HG03558 (cell line): ENCODE measurements at regions not wholly inside any gene's neighbourhood (a gene's known extent, or its start where the extent isn't known, plus 50 kb on each side); places are given as distances from the start of the nearest gene placed in this dataset.
"Not testable (repeated sequence)": the region's sequence is repeated elsewhere in the genome, so short reads cannot be mapped to it uniquely, and the experiment has no call there.

Experiments
- ATAC-seq: cut with Tn5 transposase; IDR thresholded peaks from one replicate; pipeline ENCODE4 v1.9.1; 2021; ENCODE audit warnings: moderate number of reproducible peaks; ENCODE audit not compliant: unreplicated experiment; ENCODE audit errors: extremely low read depth

- no peak for ATAC-seq
Observed at GRCh38 chr3:157921811-157922210, 184.4 kb downstream of the SHOX2 start.

GRCh38 chr3:157920822-157921700 lies 185.2 kb downstream of the SHOX2 start:
- ATAC-seq: no peak

- ATAC-seq: no peak
Observed at GRCh38 chr3:157919319-157919887, 186.8 kb downstream of the SHOX2 start.

GRCh38 chr3:157918402-157918801 lies 187.8 kb downstream of the SHOX2 start:
- ATAC-seq: no peak

- no peak for ATAC-seq
Observed at GRCh38 chr3:157916672-157917071, 189.5 kb downstream of the SHOX2 start.

GRCh38 chr3:157914882-157915281 lies 191.3 kb downstream of the SHOX2 start:
- ATAC-seq: no peak

GRCh38 chr3:157913741-157914150 lies 192.5 kb downstream of the SHOX2 start:
- no peak for ATAC-seq

DNA sequence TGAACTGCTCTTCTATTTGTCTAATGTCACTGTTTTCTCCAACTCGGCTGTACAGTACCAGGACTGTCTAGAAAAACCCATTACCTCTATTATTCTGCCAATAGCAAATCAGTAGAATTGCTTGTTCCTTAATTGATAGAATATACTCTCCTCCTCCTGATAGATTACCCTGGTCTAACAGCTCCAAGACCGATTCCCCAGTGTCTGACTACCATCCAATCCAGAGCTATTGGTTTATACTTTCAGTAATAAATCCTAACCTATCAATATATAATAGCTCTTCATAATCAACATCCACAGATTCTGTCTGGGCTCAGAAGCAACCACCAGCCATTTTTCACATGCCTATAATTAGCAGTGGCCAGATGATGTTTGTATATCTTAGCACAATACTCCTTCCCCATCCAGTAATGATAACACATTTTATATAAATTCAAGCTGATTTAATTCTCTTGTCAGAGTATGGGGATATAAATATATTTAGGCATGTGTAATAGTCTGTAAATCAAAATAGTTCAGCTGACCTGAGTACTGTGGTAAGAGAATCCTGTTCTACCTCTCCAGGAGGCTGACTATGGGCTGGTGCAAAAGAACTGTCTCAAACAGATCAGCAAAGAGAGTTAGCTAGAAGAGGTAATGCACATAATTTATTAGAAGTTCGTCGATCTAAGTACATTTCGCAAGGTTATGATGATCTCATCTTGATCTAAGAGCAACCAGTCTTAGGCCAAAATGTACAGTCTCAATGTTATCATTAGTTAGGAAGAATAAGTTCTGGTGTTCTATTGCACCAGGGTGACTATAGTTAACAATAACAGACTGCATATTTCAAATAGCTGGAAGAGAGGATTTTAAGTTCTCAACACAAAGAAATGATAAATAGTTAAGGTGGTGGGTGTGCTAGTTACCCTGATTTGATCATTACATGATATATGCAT lies 193.4 kb downstream of the SHOX2 start:
- no peak for ATAC-seq

DNA sequence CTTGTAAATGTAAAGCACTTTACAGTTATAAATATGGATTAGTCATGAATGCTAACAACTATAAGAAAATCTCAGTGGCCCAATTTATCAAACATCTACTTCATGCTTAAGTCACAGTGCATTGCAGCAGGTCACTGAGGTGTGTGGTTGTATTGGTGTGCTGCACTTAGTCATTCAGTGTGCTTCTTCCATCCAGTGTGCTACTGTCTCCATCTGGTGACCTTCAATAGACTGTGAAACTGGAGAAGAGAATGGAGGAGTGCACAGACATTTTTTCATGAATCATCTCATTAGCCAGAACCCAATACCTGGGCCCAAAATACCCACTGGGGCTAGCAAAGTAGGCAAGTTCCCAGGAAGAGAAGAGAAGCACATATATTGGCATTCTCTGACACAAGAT lies 199.6 kb downstream of the SHOX2 start:
- ATAC-seq: no peak

DNA sequence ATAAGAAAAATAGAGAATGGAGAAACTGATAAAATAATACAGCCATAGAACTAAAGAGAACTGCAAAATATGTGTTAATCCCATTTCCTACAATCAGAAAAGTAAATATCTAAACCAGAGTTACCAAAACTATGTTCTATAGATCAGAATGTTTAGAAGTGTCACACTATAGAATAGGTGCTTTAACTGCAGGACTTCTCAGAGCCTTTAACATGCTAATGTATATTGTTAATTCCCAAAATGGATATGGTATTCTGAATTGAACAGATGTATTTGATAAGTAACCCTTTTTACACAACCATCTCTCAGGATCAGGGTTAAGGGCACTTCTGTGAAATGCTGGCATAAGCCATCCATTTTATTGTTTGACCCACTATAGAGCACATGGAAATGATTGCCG lies 200.3 kb downstream of the SHOX2 start:
- ATAC-seq: no peak

DNA sequence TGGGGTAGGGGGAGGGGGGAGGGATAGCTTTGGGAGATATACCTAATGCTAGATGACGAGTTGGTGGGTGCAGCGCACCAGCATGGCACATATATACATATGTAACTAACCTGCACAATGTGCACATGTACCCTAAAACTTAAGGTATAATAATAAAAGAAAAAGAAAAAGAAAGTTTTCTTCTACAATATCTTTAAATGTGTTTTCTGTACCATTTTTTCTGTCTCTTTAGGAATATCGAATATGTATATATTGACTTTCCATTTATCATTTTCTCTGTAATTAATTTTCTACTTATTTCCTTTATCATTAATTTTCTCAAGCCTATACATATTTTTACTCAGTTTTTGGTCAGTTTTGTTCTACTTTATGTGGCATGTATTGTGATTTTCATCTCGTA lies 203.5 kb downstream of the SHOX2 start:
- ATAC-seq: not testable (repeated sequence)

GRCh38 chr3:157888040-157888439 lies 218.2 kb downstream of the SHOX2 start:
- ATAC-seq: no peak

- no peak for ATAC-seq
Observed at GRCh38 chr3:157876556-157876955, 229.7 kb downstream of the SHOX2 start.

GRCh38 chr3:157872902-157873301 lies 233.3 kb downstream of the SHOX2 start:
- ATAC-seq: no peak

GRCh38 chr3:157871838-157872460 lies 234.3 kb downstream of the SHOX2 start:
- ATAC-seq: no peak

- no peak for ATAC-seq
Observed at GRCh38 chr3:157871248-157871647, 235.0 kb downstream of the SHOX2 start.

GRCh38 chr3:157868946-157869345 lies 237.3 kb downstream of the SHOX2 start:
- ATAC-seq: no peak

DNA sequence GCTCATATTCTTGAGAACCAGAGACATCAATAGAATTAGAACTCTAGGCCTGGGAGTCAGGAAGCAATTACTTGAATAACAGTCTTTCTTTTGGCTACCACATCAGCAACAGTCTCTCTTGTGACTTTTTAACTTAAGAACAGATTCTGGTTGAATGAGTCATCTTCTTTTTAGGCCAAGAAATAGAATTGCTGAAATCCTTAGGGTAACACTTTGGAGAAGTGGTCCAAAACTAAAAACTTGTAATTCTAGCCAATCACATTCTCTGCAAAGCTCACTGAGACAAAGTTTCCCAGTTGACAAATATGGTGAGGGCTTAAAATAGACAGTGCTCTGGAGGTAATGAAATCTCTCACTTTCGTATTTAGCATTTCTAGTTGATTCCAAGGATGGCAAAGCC lies 238.0 kb downstream of the SHOX2 start:
- ATAC-seq: no peak

DNA sequence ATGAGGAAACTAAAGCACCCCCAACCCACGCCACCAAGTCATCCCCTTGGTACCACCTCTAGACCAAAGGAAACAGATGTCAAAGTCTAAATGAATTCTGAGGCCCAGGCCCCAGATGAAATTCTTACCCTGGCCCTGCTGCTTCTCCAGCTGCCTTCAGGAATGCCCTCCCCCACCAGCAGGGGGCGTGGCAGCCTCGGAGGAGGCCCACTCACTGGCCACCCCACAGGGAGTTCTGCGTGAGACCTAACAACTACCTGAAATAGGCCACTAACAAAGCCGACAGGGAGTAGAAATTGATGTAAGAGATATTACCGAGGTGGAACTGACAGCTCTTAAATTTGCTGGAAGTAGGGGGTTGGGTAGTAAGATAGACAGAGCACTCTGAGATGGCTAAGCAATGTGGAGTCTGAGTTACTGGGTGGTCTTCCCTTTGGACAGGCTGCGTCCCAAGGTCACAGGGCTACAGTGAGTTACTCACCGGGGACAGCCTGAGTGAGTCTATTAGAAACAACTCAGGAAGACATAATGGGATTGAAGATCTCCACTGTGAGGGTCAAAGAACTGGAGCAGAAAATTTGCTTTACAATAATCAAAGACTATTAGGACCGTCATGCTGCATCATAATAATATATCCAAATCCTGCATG lies 240.7 kb downstream of the SHOX2 start:
- ATAC-seq: no peak
